ENCODE measurements at regions not wholly inside any gene's neighbourhood (a gene's known extent, or its start where the extent isn't known, plus 50 kb on each side); places are given as distances from the start of the nearest gene placed in this dataset.

DNA sequence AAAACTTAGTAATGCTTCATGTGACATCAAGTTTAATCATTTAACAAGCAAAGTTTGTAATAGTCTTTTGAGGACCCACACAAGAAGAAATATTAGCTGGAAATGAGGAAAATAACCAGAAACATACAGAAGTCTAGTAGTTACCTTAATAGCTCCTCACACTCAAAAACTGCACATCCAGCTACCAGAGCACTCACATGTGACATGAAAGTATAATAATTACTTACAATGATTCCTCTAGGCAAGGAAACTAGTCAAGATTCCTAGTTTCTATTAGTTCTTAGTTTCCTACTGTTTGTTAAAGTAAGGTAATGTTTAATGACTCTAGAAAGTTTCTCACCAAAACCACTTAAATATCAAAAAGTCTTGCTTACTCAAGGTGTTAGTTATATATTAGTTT lies 335.8 kb downstream of the RAD51AP2 start:
- DNase-seq, result no peak
- H3K27me3 ChIP-seq, result no peaks in the 10 kb centered on the region
- no peaks in the 10 kb centered on the region for H3K4me1 ChIP-seq
- no peak overlapping the region for H3K4me3 ChIP-seq
- H3K27ac ChIP-seq, result no peak overlapping the region
- intact Hi-C loops (cut with DNase I; ENCODE audit: low total_unique reads), result no loop called here
- TF ChIP-seq, protein P1, sequence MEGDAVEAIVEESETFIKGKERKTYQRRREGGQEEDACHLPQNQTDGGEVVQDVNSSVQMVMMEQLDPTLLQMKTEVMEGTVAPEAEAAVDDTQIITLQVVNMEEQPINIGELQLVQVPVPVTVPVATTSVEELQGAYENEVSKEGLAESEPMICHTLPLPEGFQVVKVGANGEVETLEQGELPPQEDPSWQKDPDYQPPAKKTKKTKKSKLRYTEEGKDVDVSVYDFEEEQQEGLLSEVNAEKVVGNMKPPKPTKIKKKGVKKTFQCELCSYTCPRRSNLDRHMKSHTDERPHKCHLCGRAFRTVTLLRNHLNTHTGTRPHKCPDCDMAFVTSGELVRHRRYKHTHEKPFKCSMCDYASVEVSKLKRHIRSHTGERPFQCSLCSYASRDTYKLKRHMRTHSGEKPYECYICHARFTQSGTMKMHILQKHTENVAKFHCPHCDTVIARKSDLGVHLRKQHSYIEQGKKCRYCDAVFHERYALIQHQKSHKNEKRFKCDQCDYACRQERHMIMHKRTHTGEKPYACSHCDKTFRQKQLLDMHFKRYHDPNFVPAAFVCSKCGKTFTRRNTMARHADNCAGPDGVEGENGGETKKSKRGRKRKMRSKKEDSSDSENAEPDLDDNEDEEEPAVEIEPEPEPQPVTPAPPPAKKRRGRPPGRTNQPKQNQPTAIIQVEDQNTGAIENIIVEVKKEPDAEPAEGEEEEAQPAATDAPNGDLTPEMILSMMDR (IDR thresholded peaks at IDR 0.05), result no peak
- TF ChIP-seq EP300 (IDR thresholded peaks at IDR 0.05) (no peak), POLR2A (IDR thresholded peaks at IDR 0.05) (no peak), POLR2AphosphoS5 (IDR thresholded peaks at IDR 0.05) (no peak)
- H3K9me3 ChIP-seq, result no peaks in the 10 kb centered on the region
- H3K36me3 ChIP-seq, result no peaks in the 10 kb centered on the region

DNA sequence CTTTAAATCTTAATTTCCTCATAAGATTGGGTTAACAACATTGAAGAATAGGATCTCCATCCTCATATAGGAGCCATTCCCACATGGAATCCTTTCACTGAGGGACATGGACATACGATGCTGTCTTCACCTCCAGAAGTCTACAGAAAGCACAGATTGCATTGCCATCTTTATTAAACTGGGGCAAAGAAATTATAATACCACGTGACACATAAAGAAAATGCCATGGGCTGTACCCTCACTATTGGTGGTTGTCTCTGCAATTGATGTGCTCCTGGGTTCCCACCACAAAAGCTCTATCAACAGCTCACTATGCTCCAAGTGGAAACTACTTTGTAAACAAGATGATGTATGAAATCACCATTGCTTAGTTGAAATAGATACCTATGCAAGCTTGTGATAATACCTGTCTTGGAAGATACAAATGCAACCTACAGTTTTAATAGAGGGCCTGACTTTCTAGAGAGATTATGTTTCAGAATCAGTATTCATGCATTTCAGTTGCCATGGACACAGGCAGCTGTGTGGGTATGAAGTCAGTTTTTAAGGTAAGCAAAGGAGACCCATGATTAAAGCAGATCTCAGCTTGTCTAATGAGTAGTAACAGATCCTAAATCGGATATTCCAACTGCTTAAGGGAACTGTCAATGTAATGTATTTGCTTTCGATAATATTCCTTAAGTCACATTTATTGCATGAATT lies 337.0 kb downstream of the RAD51AP2 start:
- Histone ChIP-seq H3K27ac (no peak overlapping the region), H3K4me3 (no peak overlapping the region), H3K9me3 (no peaks in the 10 kb centered on the region), H3K36me3 (no peaks in the 10 kb centered on the region), H3K27me3 (no peaks in the 10 kb centered on the region), H3K4me1 (no peaks in the 10 kb centered on the region)
- intact Hi-C loops (cut with DNase I; ENCODE audit: low total_unique reads), result no loop called here
- 82 to 87% (median 84%) methylated on average over 4 of the region's 4 CpGs for WGBS, 5 donors
- TF ChIP-seq, protein P1 (IDR thresholded peaks at IDR 0.05), result no peak
- no peak for TF ChIP-seq EP300 (IDR thresholded peaks at IDR 0.05)
- no peak for TF ChIP-seq POLR2A (IDR thresholded peaks at IDR 0.05)
- TF ChIP-seq POLR2AphosphoS5 (IDR thresholded peaks at IDR 0.05), result no peak
- DNase-seq, result no peak

DNA sequence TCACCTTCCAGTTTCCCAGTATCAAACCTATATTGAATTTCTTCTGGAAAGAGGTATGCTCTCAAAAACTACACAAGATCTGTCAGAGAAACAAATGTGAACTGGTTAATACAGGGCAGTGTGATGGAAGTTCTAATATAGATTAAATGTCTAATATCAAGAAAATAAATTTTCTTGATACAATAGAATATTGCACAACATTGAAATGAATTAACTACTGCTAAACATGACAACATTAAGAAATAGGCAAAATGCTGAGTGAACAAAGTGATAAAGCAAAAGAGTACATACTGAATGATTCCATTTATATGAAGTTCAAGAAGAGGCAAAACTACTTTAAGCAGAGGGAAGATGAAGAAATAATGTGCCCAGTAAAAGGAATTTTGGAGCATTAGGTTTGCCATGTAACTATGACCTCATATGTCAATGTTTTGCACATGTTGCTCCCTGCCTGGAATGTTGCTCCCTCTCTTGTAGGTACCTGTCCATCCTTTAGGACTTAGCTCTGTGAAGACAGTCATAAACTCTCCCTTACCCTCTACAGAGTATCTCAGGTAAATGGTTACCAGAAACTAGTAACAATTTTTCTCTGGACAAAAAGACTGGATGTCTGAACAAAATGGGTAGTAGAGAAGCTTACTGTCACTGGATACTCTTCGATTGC lies 339.0 kb downstream of the RAD51AP2 start:
- no peaks in the 10 kb centered on the region for H3K4me1 ChIP-seq
- no peak for DNase-seq
- H3K9me3 ChIP-seq, result no peaks in the 10 kb centered on the region
- intact Hi-C loops (cut with DNase I; ENCODE audit: low total_unique reads), result no loop called here
- H3K36me3 ChIP-seq, result no peaks in the 10 kb centered on the region
- TF ChIP-seq, protein P1 (IDR thresholded peaks at IDR 0.05), result no peak
- TF ChIP-seq POLR2AphosphoS5 (IDR thresholded peaks at IDR 0.05), result no peak
- no peak for TF ChIP-seq EP300 (IDR thresholded peaks at IDR 0.05)
- no peak for TF ChIP-seq POLR2A (IDR thresholded peaks at IDR 0.05)
- WGBS, 5 donors, result 86 to 90% (median 86%) methylated on average over 1 of the region's 1 CpG
- H3K27me3 ChIP-seq, result no peaks in the 10 kb centered on the region
- H3K27ac ChIP-seq, result no peak overlapping the region
- H3K4me3 ChIP-seq, result no peak overlapping the region

DNA sequence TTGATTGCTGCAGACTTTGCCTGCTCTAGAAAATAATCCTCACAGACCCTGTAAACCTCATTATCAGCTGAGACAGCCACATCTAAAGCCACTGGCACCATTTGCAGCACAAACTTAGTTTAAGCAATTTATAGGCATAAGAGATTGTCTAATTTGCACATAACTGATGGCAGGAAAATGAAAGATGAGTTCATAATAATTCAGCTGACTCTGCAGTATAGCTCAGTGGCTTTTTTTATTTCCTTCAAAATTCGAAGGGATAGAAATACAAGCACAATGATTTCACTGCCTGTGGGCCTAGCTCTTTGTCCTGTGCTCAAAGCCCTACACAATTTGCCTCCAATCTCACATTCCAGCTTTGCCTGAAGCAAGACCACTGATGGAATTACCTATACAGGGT lies 341.2 kb downstream of the RAD51AP2 start:
- DNase-seq, result no peak
- no peak overlapping the region for H3K4me3 ChIP-seq
- TF ChIP-seq EP300 (IDR thresholded peaks at IDR 0.05) (no peak), POLR2AphosphoS5 (IDR thresholded peaks at IDR 0.05) (no peak), POLR2A (IDR thresholded peaks at IDR 0.05) (no peak)
- TF ChIP-seq, protein P1 (IDR thresholded peaks at IDR 0.05), result no peak
- no peak overlapping the region for H3K27ac ChIP-seq
- H3K27me3 ChIP-seq, result no peaks in the 10 kb centered on the region
- intact Hi-C loops (cut with DNase I; ENCODE audit: low total_unique reads), result no loop called here
- no peaks in the 10 kb centered on the region for H3K4me1 ChIP-seq
- H3K36me3 ChIP-seq, result no peaks in the 10 kb centered on the region
- H3K9me3 ChIP-seq, result no peaks in the 10 kb centered on the region
- WGBS, 5 donors, result 42 to 59% (median 45%) methylated on average over 1 of the region's 1 CpG

All from stomach (tissue), 8 donors.